ENCODE measurements at regions not wholly inside any gene's neighbourhood (a gene's known extent, or its start where the extent isn't known, plus 50 kb on each side); places are given as distances from the start of the nearest gene placed in this dataset.

GRCh38 chr1:47678464-47678980 lies 240.7 kb downstream of the FOXD2 start:
- no peak for TF ChIP-seq CTCF (IDR thresholded peaks at IDR 0.05; ENCODE audit: control extremely low read depth in 1 of 3, insufficient read depth in 1 of 3, low read depth in 1 of 3, low read length in 3 of 3)
- no peak for TF ChIP-seq POLR2A (IDR thresholded peaks at IDR 0.05; ENCODE audit: control extremely low read depth in 1 of 2, low read depth in 2 of 2, low read length in 2 of 2)
- no peak for TF ChIP-seq SP2 (IDR thresholded peaks at IDR 0.05; ENCODE audit: low read length)
- no peak for TF ChIP-seq TEAD4 (IDR thresholded peaks at IDR 0.05; ENCODE audit: low read depth, low read length)
- TF ChIP-seq EZH2 (IDR thresholded peaks at IDR 0.05; ENCODE audit: low read depth, low read length, severe bottlenecking): no peak
- no peak for TF ChIP-seq POLR2AphosphoS5 (IDR thresholded peaks at IDR 0.05; ENCODE audit: low read depth, low read length)
- no peak for TF ChIP-seq HDAC6 (IDR thresholded peaks at IDR 0.05; ENCODE audit: low read depth, low read length)
- no peak for TF ChIP-seq CTBP2 (IDR thresholded peaks at IDR 0.05; ENCODE audit: borderline replicate concordance, insufficient read depth, insufficient read length, low read length)

All from H1 (cell line).